AG08395 (cell line): ENCODE measurements at regions not wholly inside any gene's neighbourhood (a gene's known extent, or its start where the extent isn't known, plus 50 kb on each side); places are given as distances from the start of the nearest gene placed in this dataset.

ENCODE experiments used
- DNase-seq: peaks from one replicate; pipeline ENCODE4 v3.0.0; 2012; ENCODE audit warnings: mixed read lengths, low spot score

GRCh38 chr5:57608542-57608941 is 125.9 kb upstream of the ACTBL2 start:
- DNase-seq = no peak

- DNase-seq = no peak
These were observed 119.4 kb upstream of the ACTBL2 start for GRCh38 chr5:57601996-57602395.

GRCh38 chr5:57600321-57600720 is 117.7 kb upstream of the ACTBL2 start:
- no peak for DNase-seq

- peak; percentile 64 for DNase-seq
These were observed 116.1 kb upstream of the ACTBL2 start for GRCh38 chr5:57598756-57599155.

- no peak for DNase-seq
These were observed 115.5 kb upstream of the ACTBL2 start for GRCh38 chr5:57598097-57598496.

GRCh38 chr5:57595523-57595991 is 112.9 kb upstream of the ACTBL2 start:
- DNase-seq = no peak

- no peak for DNase-seq
These were observed 111.8 kb upstream of the ACTBL2 start for GRCh38 chr5:57594436-57594835.

GRCh38 chr5:57592236-57592635 is 109.6 kb upstream of the ACTBL2 start:
- DNase-seq = no peak

GRCh38 chr5:57586649-57587048 is 104.0 kb upstream of the ACTBL2 start:
- DNase-seq = no peak

GRCh38 chr5:57582578-57583070 is 100.0 kb upstream of the ACTBL2 start:
- DNase-seq = no peak

GRCh38 chr5:57581772-57582171 is 99.2 kb upstream of the ACTBL2 start:
- DNase-seq = no peak

- DNase-seq = no peak
These were observed 98.6 kb upstream of the ACTBL2 start for GRCh38 chr5:57581222-57581621.

GRCh38 chr5:57577432-57578175 is 95.0 kb upstream of the ACTBL2 start:
- no peak for DNase-seq

- DNase-seq = no peak
These were observed 93.7 kb upstream of the ACTBL2 start for GRCh38 chr5:57576317-57576716.

- DNase-seq = no peak
These were observed 93.2 kb upstream of the ACTBL2 start for GRCh38 chr5:57575839-57576238.

- DNase-seq = no peak
These were observed 89.8 kb upstream of the ACTBL2 start for GRCh38 chr5:57572461-57572860.

GRCh38 chr5:57569601-57570000 is 87.0 kb upstream of the ACTBL2 start:
- no peak for DNase-seq

GRCh38 chr5:57568136-57568535 is 85.5 kb upstream of the ACTBL2 start:
- no peak for DNase-seq

GRCh38 chr5:57566914-57567313 is 84.3 kb upstream of the ACTBL2 start:
- DNase-seq = peak; percentile 12

GRCh38 chr5:57561231-57561842 is 78.7 kb upstream of the ACTBL2 start:
- DNase-seq = no peak

GRCh38 chr5:57559110-57559635 is 76.6 kb upstream of the ACTBL2 start:
- DNase-seq = no peak

- DNase-seq = no peak
These were observed 69.4 kb upstream of the ACTBL2 start for GRCh38 chr5:57552033-57552432.

- DNase-seq = no peak
These were observed 68.6 kb upstream of the ACTBL2 start for GRCh38 chr5:57551251-57551650.
